T-cell (primary cell): ENCODE measurements at regions not wholly inside any gene's neighbourhood (a gene's known extent, or its start where the extent isn't known, plus 50 kb on each side); places are given as distances from the start of the nearest gene placed in this dataset.

Experiments used
- ATAC-seq, 4 experiments: fragments of 200-7000 bp in 3 of 4; fragments of 150-1000 bp in 1 of 4; cut with Tn5 transposase; replicated peaks in 1 of 4; 1 replicate in 3 of 4; 2 replicates in 1 of 4; pipeline ENCODE4 v1.10.0; 2021; ENCODE audit warnings: moderate library complexity in 3 of 4, mild to moderate bottlenecking in 2 of 4, moderate number of reproducible peaks in 1 of 4
- CTCF ChIA-PET, 2 donors: fragments of 300-600 bp; sonication (Branson Sonifier 250); formaldehyde crosslinking; loops; one replicate each; lab custom pipeline; 2022; ENCODE audit warnings: antibody characterized with exemption in 2 of 2; lab: Charles Lee
- POLR2A ChIA-PET, 2 donors: fragments of 300-600 bp; sonication (Branson Sonifier 250); formaldehyde crosslinking; loops; one replicate each; lab custom pipeline; 2022; ENCODE audit warnings: antibody characterized with exemption in 2 of 2; lab: Charles Lee
- DNase-seq, 35 experiments: peaks; one replicate each; pipeline versions ENCODE4 v3.0.0 to v3.0.0-alpha.2; 2013 to 2023
- H3K27ac ChIP-seq: one replicate; pipeline ENCODE4 v1.5.1; 2013; ENCODE audit warnings: low read length
- H3K27me3 ChIP-seq, 2 experiments: replicated peaks in 1 of 2; 1 replicate in 1 of 2; 2 replicates in 1 of 2; pipeline versions ENCODE4 v1.6.1 to v1.7.0; 2013; ENCODE audit warnings: low read length in 1 of 2, mixed read lengths in 1 of 2; ENCODE audit not compliant: control insufficient read depth in 2 of 2, insufficient read depth in 2 of 2; ENCODE audit errors: extremely low read depth in 1 of 2
- H3K36me3 ChIP-seq, 2 donors: 1 replicate in 1 of 2; 2 replicates in 1 of 2; pipeline versions ENCODE4 v1.6.1 to v1.7.0; 2013; ENCODE audit warnings: low read length in 1 of 2; ENCODE audit not compliant: control insufficient read depth in 2 of 2, insufficient read depth in 1 of 2; ENCODE audit errors: extremely low read depth in 1 of 2
- H3K4me1 ChIP-seq, 2 experiments: 1 replicate in 1 of 2; 2 replicates in 1 of 2; pipeline versions ENCODE4 v1.6.1 to v1.7.0; 2013; ENCODE audit warnings: low read length in 2 of 2, mixed read lengths in 1 of 2; ENCODE audit not compliant: insufficient read depth in 2 of 2, control insufficient read depth in 1 of 2; ENCODE audit errors: extremely low read depth in 1 of 2
- H3K4me3 ChIP-seq, 2 donors: 1 replicate in 1 of 2; 2 replicates in 1 of 2; pipeline versions ENCODE4 v1.5.1 to v1.7.0; 2013; ENCODE audit warnings: mild to moderate bottlenecking in 2 of 2, low read length in 1 of 2, moderate library complexity in 1 of 2; ENCODE audit not compliant: control insufficient read depth in 1 of 2; ENCODE audit errors: extremely low read depth in 1 of 2
- H3K9me3 ChIP-seq: 2 replicates; pipeline ENCODE4 v1.7.0; 2013
- H3K27ac Mint-ChIP-seq, 2 donors: one replicate each; pipeline ENCODE4 v1.8.0; 2020 to 2021; ENCODE audit warnings: mild to moderate bottlenecking in 2 of 2, mixed read lengths in 2 of 2
- H3K27me3 Mint-ChIP-seq, 2 donors: one replicate each; pipeline ENCODE4 v1.8.0; 2021 to 2022; ENCODE audit warnings: mixed read lengths in 2 of 2
- H3K36me3 Mint-ChIP-seq: one replicate; pipeline ENCODE4 v1.8.0; 2021; ENCODE audit warnings: mixed read lengths
- H3K4me1 Mint-ChIP-seq, 3 donors: one replicate each; pipeline ENCODE4 v1.8.0; 2020 to 2022; ENCODE audit warnings: mixed read lengths in 3 of 3, mild to moderate bottlenecking in 1 of 3
- H3K4me3 Mint-ChIP-seq, 3 donors: one replicate each; pipeline ENCODE4 v1.8.0; 2020 to 2022; ENCODE audit warnings: mild to moderate bottlenecking in 3 of 3, mixed read lengths in 3 of 3, moderate library complexity in 3 of 3
- H3K9me3 Mint-ChIP-seq, 3 donors: one replicate each; pipeline ENCODE4 v1.8.0; 2020 to 2022; ENCODE audit warnings: mixed read lengths in 3 of 3
- WGBS: methylation state at CpG from one replicate; pipeline ENCODE4 v1.1.5; 2013; ENCODE audit warnings: missing lambda C conversion rate; ENCODE audit not compliant: insufficient coverage; 5-methylcytosine and 5-hydroxymethylcytosine counted together

GRCh38 chr12:86623267-86623666 is 367.1 kb upstream of the MGAT4C start:
- H3K9me3 Mint-ChIP-seq: peaks cover 22 to 29% (median 26%) of the 10 kb centered on the region in 3 donors
- ChIA-PET POLR2A (interaction anchor here in 1 of 2 donors (0.5 kb wide), 1 partner anchor 295 kb away, joined by 3 read pairs; no protein-coding TSS in a partner anchor), CTCF (no interaction called here)
- H3K27me3 ChIP-seq: no peaks in the 10 kb centered on the region
- no peak for ATAC-seq
- no peaks in the 10 kb centered on the region for H3K36me3 ChIP-seq
- no peaks in the 10 kb centered on the region for H3K27me3 Mint-ChIP-seq
- H3K4me3 ChIP-seq: no peak overlapping the region
- no peaks in the 10 kb centered on the region for H3K4me1 ChIP-seq
- H3K36me3 Mint-ChIP-seq: no peaks in the 10 kb centered on the region
- no peaks in the 10 kb centered on the region for H3K4me1 Mint-ChIP-seq
- H3K9me3 ChIP-seq: peaks cover 3% of the 10 kb centered on the region
- no peak overlapping the region for H3K27ac Mint-ChIP-seq
- H3K4me3 Mint-ChIP-seq: no peak overlapping the region
- H3K27ac ChIP-seq: no peak overlapping the region
- DNase-seq: no peak
- whole genome bisulfite sequencing: no CpG with 5 or more reads among the region's 1 CpG

GRCh38 chr12:86621957-86622356 is 365.8 kb upstream of the MGAT4C start:
- Histone ChIP-seq H3K27me3 (no peaks in the 10 kb centered on the region), H3K36me3 (no peaks in the 10 kb centered on the region), H3K4me3 (no peak overlapping the region), H3K4me1 (no peaks in the 10 kb centered on the region), H3K27ac (no peak overlapping the region), H3K9me3 (peaks cover 3% of the 10 kb centered on the region)
- ChIA-PET POLR2A (no interaction called here), CTCF (interaction anchor here in 1 of 2 donors (0.6 kb wide), 1 partner anchor 15 kb away, joined by 3 read pairs; no protein-coding TSS in a partner anchor)
- no peak overlapping the region for H3K27ac Mint-ChIP-seq
- H3K4me1 Mint-ChIP-seq: no peaks in the 10 kb centered on the region
- H3K27me3 Mint-ChIP-seq: no peaks in the 10 kb centered on the region
- no peaks in the 10 kb centered on the region for H3K36me3 Mint-ChIP-seq
- no peak for DNase-seq
- no CpG with 5 or more reads among the region's 2 CpGs for WGBS
- ATAC-seq: no peak
- no peak overlapping the region for H3K4me3 Mint-ChIP-seq
- peaks cover 19 to 29% (median 24%) of the 10 kb centered on the region in 3 donors for H3K9me3 Mint-ChIP-seq

GRCh38 chr12:86613311-86613710 is 357.1 kb upstream of the MGAT4C start:
- DNase-seq (no peak), ATAC-seq (no peak)
- H3K27ac ChIP-seq: no peak overlapping the region
- Mint-ChIP-seq H3K4me1 (no peaks in the 10 kb centered on the region), H3K27me3 (no peaks in the 10 kb centered on the region), H3K9me3 (peaks cover 3 to 11% (median 6%) of the 10 kb centered on the region in 3 donors), H3K36me3 (no peaks in the 10 kb centered on the region), H3K4me3 (no peak overlapping the region), H3K27ac (no peak overlapping the region)
- no peaks in the 10 kb centered on the region for H3K4me1 ChIP-seq
- no peaks in the 10 kb centered on the region for H3K27me3 ChIP-seq
- H3K9me3 ChIP-seq: no peaks in the 10 kb centered on the region
- CTCF ChIA-PET: interaction anchor here in 1 of 2 donors (0.6 kb wide), 1 partner anchor 67 kb away, joined by 3 read pairs; no protein-coding TSS in a partner anchor
- no peak overlapping the region for H3K4me3 ChIP-seq
- no peaks in the 10 kb centered on the region for H3K36me3 ChIP-seq
- no CpG with 5 or more reads among the region's 1 CpG for WGBS
- POLR2A ChIA-PET: no interaction called here

- Histone ChIP-seq H3K9me3 (no peaks in the 10 kb centered on the region), H3K36me3 (no peaks in the 10 kb centered on the region), H3K4me1 (no peaks in the 10 kb centered on the region), H3K27me3 (no peaks in the 10 kb centered on the region), H3K27ac (no peak overlapping the region), H3K4me3 (no peak overlapping the region)
- Mint-ChIP-seq H3K4me3 (no peak overlapping the region), H3K4me1 (no peaks in the 10 kb centered on the region), H3K27ac (no peak overlapping the region), H3K9me3 (peaks cover 0 to 12% (median 6%) of the 10 kb centered on the region in 3 donors), H3K36me3 (no peaks in the 10 kb centered on the region), H3K27me3 (no peaks in the 10 kb centered on the region)
- no peak for ATAC-seq
- ChIA-PET POLR2A (no interaction called here), CTCF (no interaction called here)
- no peak for DNase-seq
Measured at GRCh38 chr12:86608638-86609037, 352.4 kb upstream of the MGAT4C start.

GRCh38 chr12:86601550-86602308 is 345.5 kb upstream of the MGAT4C start:
- CTCF ChIA-PET: no interaction called here
- no peak for ATAC-seq

GRCh38 chr12:86600664-86601231 is 344.6 kb upstream of the MGAT4C start:
- 96% methylated on average over 23 of the region's 24 CpGs for WGBS

More at GRCh38 chr12:86601550-86602308, 345.5 kb upstream of the MGAT4C start:
- H3K4me1 Mint-ChIP-seq: no peaks in the 10 kb centered on the region
- H3K27ac Mint-ChIP-seq: no peak overlapping the region
- POLR2A ChIA-PET: no interaction called here
- DNase-seq: no peak
- no peak overlapping the region for H3K27ac ChIP-seq
- peaks cover 0 to 13% (median 12%) of the 10 kb centered on the region in 3 donors for H3K9me3 Mint-ChIP-seq
- WGBS: 89% methylated on average over 24 of the region's 27 CpGs
- no peak overlapping the region for H3K4me3 Mint-ChIP-seq
- no peaks in the 10 kb centered on the region for H3K36me3 Mint-ChIP-seq
- H3K27me3 ChIP-seq: no peaks in the 10 kb centered on the region
- H3K9me3 ChIP-seq: no peaks in the 10 kb centered on the region
- no peaks in the 10 kb centered on the region for H3K36me3 ChIP-seq
- H3K4me3 ChIP-seq: no peak overlapping the region
- H3K4me1 ChIP-seq: no peaks in the 10 kb centered on the region
- H3K27me3 Mint-ChIP-seq: no peaks in the 10 kb centered on the region

More at GRCh38 chr12:86600664-86601231, 344.6 kb upstream of the MGAT4C start:
- ChIA-PET POLR2A (no interaction called here), CTCF (no interaction called here)
- Histone ChIP-seq H3K9me3 (no peaks in the 10 kb centered on the region), H3K4me3 (no peak overlapping the region), H3K36me3 (no peaks in the 10 kb centered on the region), H3K27ac (no peak overlapping the region), H3K4me1 (no peaks in the 10 kb centered on the region), H3K27me3 (no peaks in the 10 kb centered on the region)
- Mint-ChIP-seq H3K4me3 (no peak overlapping the region), H3K36me3 (no peaks in the 10 kb centered on the region), H3K9me3 (peaks cover 0 to 13% (median 10%) of the 10 kb centered on the region in 3 donors), H3K4me1 (no peaks in the 10 kb centered on the region), H3K27ac (no peak overlapping the region), H3K27me3 (no peaks in the 10 kb centered on the region)
- ATAC-seq: no peak
- DNase-seq: peak in 2 of 35 experiments; percentile 0 to 23
